ENCODE measurements at regions not wholly inside any gene's neighbourhood (a gene's known extent, or its start where the extent isn't known, plus 50 kb on each side); places are given as distances from the start of the nearest gene placed in this dataset.

GRCh38 chr6:90709431-90709996, 122.6 kb upstream of the MAP3K7 start:
- Histone ChIP-seq H2BK5ac (ENCODE audit: insufficient read length, low read length) (no peak overlapping the region), H3K27ac (ENCODE audit: insufficient read length, low read depth, low read length) (no peak overlapping the region), H2BK120ac (ENCODE audit: low read depth, low read length, poor library complexity, severe bottlenecking) (no peak overlapping the region), H4K91ac (ENCODE audit: insufficient read length, low read depth, low read length) (no peak overlapping the region), H3K4me1 (ENCODE audit: insufficient read depth, low read length) (peaks cover 4% of the 10 kb centered on the region; the same call in 1 of the 2 replicates), H3K14ac (ENCODE audit: insufficient read depth, low read length) (no peak overlapping the region), H4K20me1 (ENCODE audit: control insufficient read depth, insufficient read depth, insufficient read length) (no peaks in the 10 kb centered on the region), H3K23ac (ENCODE audit: insufficient read length, low read depth, low read length) (no peak overlapping the region), H2BK20ac (ENCODE audit: low read depth, low read length, poor library complexity, severe bottlenecking) (no peak overlapping the region), H3K4me2 (ENCODE audit: insufficient read depth, insufficient read length, low read length) (no peak overlapping the region), H3K9me3 (ENCODE audit: control insufficient read depth, low read depth, low read length) (no peaks in the 10 kb centered on the region), H3K79me2 (ENCODE audit: insufficient read depth, low read length) (no peaks in the 10 kb centered on the region), H2BK15ac (ENCODE audit: low read depth, low read length) (no peak overlapping the region), H3T11ph (ENCODE audit: low read length) (no peak overlapping the region), H3K9ac (ENCODE audit: extremely low read depth, insufficient read length, low read length) (no peak overlapping the region), H3K56ac (ENCODE audit: insufficient read length, low read depth, low read length) (no peak overlapping the region), H4K5ac (ENCODE audit: insufficient read length, low read depth, low read length) (no peak overlapping the region), H2AFZ (ENCODE audit: low read length) (no peak overlapping the region), H3K18ac (ENCODE audit: insufficient read length, low read depth, low read length) (no peak overlapping the region), H3K79me1 (ENCODE audit: insufficient read depth, low read depth, low read length, poor library complexity, severe bottlenecking) (no peaks in the 10 kb centered on the region), H2AK5ac (ENCODE audit: insufficient read length, low read length) (no peak overlapping the region), H3K23me2 (ENCODE audit: insufficient read length, low read depth, low read length, poor library complexity, severe bottlenecking) (no peaks in the 10 kb centered on the region), H4K8ac (replicated peaks; ENCODE audit: insufficient read length, low read depth, low read length) (no peak overlapping the region), H2BK12ac (ENCODE audit: insufficient read length, low read depth, low read length) (no peak overlapping the region), H3K27me3 (ENCODE audit: insufficient read depth, low read length) (no peaks in the 10 kb centered on the region), H3K4ac (ENCODE audit: low read depth, low read length) (no peak overlapping the region)
- no peak overlapping the region for H3K27ac Mint-ChIP-seq
- H3K27me3 Mint-ChIP-seq (ENCODE audit: low read depth) = no peaks in the 10 kb centered on the region
- peaks cover 11 to 12% of the 10 kb centered on the region in 2 experiments for H3K4me1 Mint-ChIP-seq
- WGBS (ENCODE audit: extremely low coverage, insufficient read length, low lambda C conversion rate) = no CpG with 5 or more reads among the region's 3 CpGs
- H3K9me3 Mint-ChIP-seq = no peaks in the 10 kb centered on the region
- H3K4me3 Mint-ChIP-seq = no peak overlapping the region
- TF ChIP-seq CTCF (conservative IDR thresholded peaks at IDR 0.05) = no peak
- H3K36me3 Mint-ChIP-seq (ENCODE audit: insufficient read depth in 1 of 3, low read depth in 3 of 3) = no peaks in the 10 kb centered on the region
- no peak for DNase-seq

Measured in H9 (cell line).